Raji (cell line): ENCODE measurements at regions not wholly inside any gene's neighbourhood (a gene's known extent, or its start where the extent isn't known, plus 50 kb on each side); places are given as distances from the start of the nearest gene placed in this dataset.

Experiments used
- POLR2A ChIP-seq: IDR thresholded peaks from 2 replicates; pipeline ENCODE4 v1.6.1; 2011; ENCODE audit warnings: low read depth, low read length, control low read depth; ENCODE audit not compliant: insufficient read depth

DNA sequence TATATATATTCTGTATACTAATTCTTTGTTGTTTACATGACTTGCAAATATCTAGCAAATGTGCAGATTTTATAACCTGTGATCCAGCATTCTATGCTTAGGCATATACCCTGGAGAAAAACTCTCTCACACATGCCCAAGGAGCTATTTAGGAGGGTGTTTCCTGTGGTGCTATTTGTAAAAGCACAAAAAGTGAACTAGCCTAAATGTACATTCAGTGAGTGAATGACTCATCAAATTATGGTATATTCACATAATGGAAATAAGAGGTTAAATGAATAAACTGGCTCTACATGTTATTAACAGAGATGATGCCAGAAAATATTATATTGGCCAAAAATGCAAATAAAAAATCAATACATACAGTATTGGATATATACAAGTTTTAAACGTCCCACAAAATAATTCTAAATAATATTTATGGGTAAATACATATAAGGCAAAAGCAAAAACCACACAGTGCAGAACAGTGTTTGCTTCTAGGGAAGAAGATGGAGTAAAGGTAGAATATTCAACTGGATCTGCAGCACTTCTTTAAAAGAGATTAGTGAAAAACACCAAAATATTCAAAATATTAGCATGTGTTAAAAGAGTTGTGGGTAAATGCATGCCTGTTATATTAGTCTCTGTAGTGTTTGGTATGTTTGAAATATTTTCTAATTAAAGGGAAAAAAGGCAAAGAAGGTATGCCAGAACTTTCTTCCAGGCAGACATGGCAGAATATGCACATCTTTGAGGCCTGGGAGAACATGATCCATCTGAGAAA is 344.7 kb downstream of the KLF5 start:
- TF ChIP-seq POLR2A: no peak

DNA sequence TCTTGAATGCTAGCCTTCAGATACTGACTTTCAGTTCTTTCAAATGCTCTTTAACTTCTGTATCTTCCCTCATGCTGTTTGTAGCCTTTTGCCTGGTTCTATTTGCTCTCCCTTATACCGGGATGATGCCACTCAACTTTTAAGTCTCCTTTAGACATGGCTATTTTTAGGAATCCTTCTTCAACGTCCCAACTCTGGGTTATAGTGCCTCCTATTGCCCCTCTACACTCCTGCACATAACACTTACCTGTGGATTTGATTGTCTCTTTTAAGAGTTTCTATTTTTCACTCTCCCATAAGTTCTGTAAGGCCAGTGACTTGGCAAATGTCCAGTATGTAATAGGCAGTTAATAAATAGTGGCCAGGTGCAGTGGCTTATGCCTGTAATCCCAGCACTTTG is 343.0 kb downstream of the KLF5 start:
- TF ChIP-seq POLR2A: no peak

DNA sequence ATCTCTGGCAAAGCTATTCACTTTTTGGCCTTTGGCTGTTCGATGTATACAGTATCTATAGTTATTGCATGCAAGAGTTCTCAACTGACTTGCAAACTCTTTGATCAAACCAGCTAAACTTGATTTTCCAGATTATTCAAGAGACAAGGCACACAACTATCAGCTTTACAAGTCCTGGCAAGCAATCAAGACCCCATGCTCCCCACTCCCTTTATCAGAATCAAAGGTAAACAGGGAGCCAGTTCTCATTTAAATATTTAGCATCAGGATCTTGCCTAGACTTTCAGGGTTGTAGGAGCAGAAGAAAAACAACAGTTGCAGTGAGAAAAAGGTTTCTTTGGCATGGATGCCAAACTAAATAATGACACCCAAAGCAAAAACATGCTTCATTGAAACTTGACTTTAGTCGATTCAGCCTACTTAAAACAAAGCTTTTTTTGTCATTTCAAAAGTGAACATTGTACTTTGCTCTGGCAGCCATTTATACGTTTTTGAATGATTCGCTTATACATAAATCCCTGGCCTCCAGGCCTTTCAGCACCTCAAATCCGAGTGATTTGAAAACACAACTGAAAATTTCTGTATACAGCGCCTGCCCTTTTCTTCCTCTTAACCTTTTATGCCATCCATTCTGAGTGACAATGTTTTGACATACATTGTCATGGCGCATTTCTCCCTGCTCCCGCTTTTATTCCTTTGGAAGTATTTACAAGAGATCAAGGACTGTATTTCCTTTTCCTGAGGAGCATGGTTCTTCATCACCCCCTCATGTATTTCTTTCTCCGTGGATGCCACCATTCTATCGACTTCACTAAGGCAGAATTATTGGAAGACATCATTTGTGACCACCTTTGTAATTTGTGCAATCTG is 340.8 kb downstream of the KLF5 start:
- no peak for TF ChIP-seq POLR2A

DNA sequence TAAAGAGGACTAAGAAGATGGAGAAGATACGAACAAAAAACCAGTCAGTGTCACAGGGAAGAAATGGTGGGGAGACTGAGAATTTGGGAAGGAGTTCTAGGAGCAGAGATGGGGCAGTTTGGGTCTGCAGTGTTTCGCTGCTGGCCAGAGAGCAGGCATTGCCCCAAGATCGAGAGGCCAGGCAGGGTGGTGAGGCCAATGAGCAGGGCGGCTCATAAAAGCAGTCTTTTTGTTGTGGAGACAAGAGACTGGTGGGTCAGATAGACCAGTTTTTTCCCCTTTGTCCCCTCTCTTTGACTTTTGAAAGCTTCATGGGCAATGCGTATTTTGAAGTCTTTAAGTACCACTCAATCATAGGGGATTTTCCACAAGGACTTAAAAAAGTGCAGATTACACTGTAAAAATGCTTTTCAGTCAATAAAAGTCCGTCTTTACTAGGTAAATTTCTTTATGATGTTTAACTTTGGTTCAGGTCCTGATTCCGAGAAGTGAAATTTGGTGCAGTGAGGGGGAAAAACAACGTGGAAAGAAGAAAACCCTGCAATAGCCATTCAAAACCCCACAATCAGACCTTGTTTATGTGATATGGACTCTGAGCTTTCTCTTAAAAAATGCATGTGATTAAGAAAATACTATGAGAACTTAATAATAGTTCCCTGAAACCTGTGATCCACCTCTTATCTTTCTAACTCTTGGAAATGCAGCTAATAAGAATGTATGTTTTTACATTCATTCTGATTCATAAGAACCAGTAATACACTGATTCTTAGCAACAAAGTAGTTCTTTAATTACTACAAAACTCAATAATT is 338.9 kb downstream of the KLF5 start:
- no peak for TF ChIP-seq POLR2A

DNA sequence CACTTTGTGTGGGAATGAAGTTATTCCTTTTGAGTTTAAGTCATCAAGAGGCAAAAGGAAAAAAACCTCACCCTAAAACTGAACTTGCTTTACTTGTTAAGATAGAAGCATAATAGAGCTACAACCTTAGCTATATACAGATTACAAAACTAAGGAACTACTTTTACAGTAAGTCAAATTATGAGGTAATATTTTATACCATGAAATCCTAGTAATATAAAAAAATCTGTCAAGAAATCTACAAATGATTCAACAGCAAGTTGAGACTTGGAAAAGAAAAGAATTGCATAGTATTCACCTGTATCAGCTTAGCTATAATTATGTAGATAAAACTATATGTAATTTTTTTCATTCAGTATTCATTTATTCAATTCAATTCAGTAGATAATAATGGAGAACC is 335.3 kb downstream of the KLF5 start:
- TF ChIP-seq POLR2A: no peak

DNA sequence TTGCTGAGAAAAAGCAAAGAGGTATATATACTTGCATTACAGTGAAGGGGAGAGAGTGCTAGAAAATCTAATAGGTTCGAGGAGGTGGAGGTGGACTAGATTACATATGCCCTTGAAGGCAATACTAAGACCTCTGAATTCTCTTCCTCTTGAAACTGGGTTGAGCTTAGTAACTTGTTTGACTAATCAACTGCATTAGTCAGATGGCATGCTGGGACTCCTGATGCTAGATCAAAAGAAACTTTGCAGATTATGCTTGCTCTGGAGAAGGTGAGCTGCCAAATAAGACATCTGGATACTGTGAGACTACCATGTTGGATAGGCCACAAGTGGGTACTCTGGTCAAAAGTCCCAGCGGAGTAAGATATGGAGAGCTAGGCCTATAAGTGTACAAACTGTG is 331.3 kb downstream of the KLF5 start:
- no peak for TF ChIP-seq POLR2A

DNA sequence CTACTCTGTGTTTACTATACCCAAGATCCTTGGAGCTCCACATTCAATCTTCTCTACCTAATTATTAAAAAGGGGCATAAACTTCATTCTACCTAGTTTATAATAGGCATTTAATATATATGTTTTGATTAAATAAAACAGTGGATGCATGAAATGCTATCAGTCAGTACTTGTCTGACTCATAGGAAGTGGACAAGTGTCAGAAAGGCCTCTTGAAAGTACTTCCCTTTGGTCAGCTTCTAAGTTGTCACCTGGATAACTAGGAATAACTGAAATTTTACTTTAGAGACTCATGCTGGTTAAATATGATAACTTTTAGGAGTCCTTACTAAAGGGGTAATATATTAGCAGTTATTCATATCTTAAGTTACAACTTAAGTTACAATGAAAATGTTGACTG is 329.8 kb downstream of the KLF5 start:
- TF ChIP-seq POLR2A: no peak

DNA sequence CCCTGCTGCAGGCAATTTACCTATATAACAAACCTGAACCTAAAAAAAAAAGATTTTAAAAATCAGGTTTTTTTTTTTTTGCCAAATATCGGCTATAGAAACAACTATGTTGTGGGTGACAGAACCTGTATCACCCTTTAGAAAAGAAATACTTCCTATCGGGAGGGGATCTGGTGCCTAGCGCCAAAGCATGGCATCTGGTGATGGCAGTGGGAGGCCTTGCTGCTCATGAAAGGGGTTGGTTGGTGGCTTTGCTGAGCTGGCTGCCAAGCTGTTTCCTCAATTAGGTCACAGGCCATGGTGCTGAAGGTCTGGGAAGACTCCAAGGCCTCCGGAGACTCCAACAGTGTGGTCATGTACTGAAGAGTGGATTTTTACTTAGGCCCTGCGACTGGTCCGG is 328.5 kb downstream of the KLF5 start:
- no peak for TF ChIP-seq POLR2A

DNA sequence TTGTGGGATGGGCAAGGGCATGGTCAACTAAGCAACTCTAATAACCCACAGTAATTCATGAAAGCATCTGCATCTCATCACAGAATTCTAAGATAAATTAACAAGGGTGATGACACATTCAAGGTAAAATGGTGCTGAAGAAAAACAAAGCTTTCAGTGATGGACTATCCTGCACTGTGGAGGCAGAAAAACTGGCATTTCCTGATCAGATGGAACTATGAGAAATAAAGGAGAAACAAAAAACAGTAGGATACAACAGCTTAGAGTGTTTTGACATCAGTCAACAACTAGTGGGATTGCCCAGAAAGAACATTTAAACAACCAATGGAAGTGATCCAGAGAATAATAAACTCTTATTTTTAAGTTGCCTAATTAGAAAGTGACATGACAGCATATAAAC is 327.0 kb downstream of the KLF5 start:
- TF ChIP-seq POLR2A: no peak

DNA sequence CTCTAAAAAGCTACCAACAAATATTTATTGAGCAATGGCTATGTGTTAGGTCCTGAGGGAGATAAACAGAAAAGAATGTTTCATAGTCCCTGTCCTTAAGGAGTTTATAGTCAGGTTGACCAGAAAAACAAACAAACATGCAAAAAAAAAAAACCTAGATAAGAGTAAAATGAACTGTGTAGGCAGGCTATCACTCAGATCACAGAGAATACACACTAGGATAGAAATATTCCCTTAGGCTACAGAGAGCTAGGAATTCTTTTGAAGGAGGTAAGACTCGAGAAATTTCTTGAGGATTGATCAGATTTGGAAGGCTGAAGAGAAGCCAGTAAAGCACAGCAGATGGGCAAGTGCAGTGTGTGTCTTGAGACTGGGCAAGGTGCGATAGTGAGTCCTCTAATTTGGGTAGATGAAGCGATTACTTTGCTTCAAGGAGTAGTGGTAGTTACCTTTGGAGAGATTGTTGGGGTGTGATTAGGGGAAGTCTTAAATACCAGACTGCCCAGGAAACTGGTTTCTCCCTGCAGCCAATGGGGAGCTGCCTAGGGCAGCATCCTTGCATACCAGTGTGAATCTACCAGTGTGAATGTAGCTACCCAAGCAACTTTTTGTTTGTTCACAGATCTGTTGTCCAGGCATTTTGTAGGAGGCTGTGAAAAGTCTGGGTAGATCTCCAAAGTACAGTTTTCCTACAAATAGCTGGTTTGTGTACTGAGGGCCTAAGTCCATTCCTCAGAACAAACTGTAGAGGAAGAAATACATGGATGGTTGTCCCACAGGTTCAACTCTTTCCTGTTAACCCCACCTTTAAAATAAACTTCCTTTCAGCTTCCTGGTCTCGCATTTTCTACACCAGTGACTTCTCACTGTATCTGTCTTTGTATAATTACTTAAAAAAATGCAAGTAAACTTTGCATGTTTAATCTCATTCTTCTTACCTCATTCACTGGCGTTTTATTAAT is 314.1 kb downstream of the KLF5 start:
- no peak for TF ChIP-seq POLR2A

DNA sequence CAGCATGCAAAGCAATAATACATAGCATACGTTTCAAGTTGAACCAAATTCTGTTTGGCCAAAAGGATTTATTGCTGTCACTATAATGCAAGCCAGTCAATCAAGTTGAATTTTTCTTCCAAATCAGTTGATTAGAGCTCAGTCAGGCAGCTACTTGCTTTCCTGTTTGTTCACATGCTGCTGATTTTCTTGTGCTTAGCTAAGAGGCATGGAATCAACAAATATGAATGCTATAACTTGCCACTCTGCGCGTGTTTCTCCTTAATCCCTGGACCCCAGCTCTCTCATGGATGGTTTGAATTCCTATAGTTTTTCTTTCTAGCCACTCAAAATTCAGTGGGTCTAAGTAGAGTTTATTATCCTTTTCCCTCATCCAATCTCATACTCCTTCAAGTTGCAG is 311.3 kb downstream of the KLF5 start:
- no peak for TF ChIP-seq POLR2A

DNA sequence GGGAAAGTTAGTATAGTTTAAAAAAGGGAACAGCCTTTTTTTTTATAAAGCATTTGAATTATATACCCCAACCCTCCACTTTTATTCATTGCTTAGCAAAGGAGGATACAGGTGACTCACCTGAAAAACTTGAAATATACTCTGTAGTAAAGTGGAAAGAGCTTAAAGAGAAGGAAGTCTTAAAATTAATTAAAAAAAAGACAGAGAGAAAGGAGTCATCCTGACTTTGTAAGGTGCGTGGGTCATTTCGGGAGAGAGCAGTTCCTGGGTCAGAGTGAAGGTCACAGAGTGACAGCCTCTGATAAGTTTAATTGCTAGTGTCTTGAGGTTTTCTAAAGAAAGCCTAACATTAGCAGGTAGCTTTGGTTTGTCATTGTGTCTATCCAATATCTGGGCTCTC is 310.3 kb downstream of the KLF5 start:
- TF ChIP-seq POLR2A: no peak

DNA sequence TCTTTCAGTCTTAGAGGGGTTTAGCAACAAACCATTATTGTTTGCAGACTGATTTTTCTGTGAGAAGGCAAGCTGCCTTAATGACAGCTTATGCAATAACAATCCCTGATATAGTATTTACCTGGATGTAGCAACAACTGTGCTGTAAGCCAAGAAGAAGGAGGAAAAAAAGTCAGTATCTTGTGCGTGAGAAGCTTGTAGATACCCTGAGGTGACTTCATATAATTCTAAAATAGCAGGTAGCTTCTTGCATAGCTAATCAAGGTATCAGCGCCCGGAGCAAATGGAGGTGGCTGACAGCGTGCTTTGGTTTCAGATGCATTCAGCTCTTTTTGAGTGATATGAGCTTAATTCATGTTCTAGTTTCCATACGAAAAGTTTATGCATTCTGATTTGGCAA is 309.8 kb downstream of the KLF5 start:
- TF ChIP-seq POLR2A: no peak

DNA sequence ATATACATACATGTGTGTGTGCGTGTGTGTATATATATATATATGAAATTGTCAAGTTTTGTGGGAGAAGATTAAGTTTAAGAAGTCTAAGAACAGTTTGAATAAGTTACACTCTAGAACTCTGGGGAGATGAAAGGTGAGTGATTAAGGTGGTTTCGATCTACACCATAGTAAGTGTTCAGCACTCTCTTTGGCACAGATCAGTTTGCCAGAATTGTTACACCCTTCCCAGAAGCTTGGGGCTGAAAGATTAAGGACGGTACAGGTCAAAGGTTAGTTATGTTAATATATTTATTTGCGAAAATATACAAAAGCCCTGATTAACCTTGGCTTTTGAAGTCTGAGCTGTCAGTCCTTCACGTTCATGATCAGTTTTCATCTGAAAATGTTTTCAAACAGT is 309.1 kb downstream of the KLF5 start:
- no peak for TF ChIP-seq POLR2A
